Lower lobe of right lung (tissue), 2 donors: ENCODE measurements at regions not wholly inside any gene's neighbourhood (a gene's known extent, or its start where the extent isn't known, plus 50 kb on each side); places are given as distances from the start of the nearest gene placed in this dataset.
"Not testable (repeated sequence)": the region's sequence is repeated elsewhere in the genome, so short reads cannot be mapped to it uniquely, and the experiment has no call there.

Source experiments
- ATAC-seq, 2 donors: fragments of 200-7000 bp; cut with Tn5 transposase; one replicate each; pipeline ENCODE4 v1.9.1; 2020 to 2022; ENCODE audit warnings: mild to moderate bottlenecking in 2 of 2, moderate library complexity in 2 of 2
- DNase-seq: peaks from one replicate; pipeline ENCODE4 v3.0.0-alpha.2; 2020
- H3K27ac ChIP-seq: fragments of 200-600 bp; one replicate; pipeline ENCODE4 v1.8.0; 2022
- H3K27me3 ChIP-seq: fragments of 200-600 bp; one replicate; pipeline ENCODE4 v1.8.0; 2022; ENCODE audit warnings: low read depth
- H3K36me3 ChIP-seq: fragments of 200-600 bp; one replicate; pipeline ENCODE4 v1.8.0; 2022; ENCODE audit warnings: mild to moderate bottlenecking
- H3K4me1 ChIP-seq: fragments of 200-600 bp; one replicate; pipeline ENCODE4 v1.8.0; 2022
- H3K4me3 ChIP-seq: fragments of 200-600 bp; one replicate; pipeline ENCODE4 v1.8.0; 2022; ENCODE audit warnings: mild to moderate bottlenecking
- H3K9me3 ChIP-seq: fragments of 200-600 bp; one replicate; pipeline ENCODE4 v1.8.0; 2022
- CTCF ChIP-seq: fragments of 200-600 bp; IDR thresholded peaks from one replicate; pipeline ENCODE4 v1.8.0; 2022; ENCODE audit warnings: antibody characterized with exemption, mild to moderate bottlenecking
- intact Hi-C: fragments of 100-400 bp; cut with DNase I; formaldehyde crosslinking; loops from one replicate; pipeline ENCODE4 v1.11.0; 2022
- donor health status: DM: no; HTN: yes; CAD: no; lungs with severe emphysema.

DNA sequence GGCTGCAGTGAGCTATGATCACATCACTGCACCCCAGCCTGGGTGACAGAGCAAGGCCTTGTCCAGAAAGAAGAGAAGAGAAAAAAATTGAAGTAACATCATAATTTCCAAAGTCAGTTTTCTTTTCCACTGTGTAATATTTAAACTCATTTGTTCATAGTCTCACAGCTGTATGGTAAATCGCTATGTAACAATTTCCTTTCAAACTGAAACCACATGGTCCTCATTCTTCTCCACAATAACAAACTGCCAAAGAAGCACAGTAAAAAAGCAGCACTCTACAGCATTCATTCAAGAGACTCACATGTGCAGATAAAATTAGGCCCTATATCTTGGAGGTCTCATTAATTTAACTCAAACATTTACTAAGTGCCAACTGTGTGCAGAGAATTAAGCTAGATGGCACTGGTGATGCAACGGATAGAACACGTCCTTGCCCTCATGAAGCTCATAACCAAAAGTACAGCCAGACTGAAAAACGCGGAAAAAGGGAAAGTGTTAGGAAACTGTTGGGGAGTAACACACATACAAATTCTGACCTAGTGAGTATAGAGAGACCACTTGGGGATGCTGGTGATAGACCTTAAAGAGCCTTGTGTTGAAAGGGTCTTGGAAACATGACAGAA lies 174.0 kb upstream of the KCTD7 start:
- ATAC-seq, result no peak
- no peaks in the 10 kb centered on the region for H3K36me3 ChIP-seq
- DNase-seq, result no peak
- no peak for TF ChIP-seq CTCF
- H3K27me3 ChIP-seq, result no peaks in the 10 kb centered on the region
- no peaks in the 10 kb centered on the region for H3K4me1 ChIP-seq
- no peak overlapping the region for H3K27ac ChIP-seq
- H3K4me3 ChIP-seq, result no peak overlapping the region
- no peaks in the 10 kb centered on the region for H3K9me3 ChIP-seq
- intact Hi-C loops, result no loop called here

DNA sequence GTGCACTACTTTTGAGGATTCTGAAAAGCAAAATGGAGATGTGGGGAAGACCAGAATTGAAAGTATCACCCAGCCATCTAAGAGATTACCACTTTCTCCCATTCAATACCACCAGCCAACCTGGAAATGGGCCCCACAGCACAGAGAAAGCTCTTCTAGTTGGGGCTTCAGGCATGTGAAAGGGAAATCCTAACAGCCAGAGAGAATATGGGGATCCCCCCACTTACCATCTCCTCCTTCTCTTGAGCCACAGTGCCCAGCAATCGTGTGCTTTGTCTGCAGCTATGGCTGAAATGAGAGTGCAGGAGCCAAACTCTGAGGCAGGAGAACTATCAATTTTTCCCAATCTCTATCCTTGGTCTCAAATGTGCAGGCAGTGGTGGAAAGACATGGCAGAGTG lies 173.2 kb upstream of the KCTD7 start:
- H3K4me1 ChIP-seq, ATAC-seq, H3K27me3 ChIP-seq, H3K4me3 ChIP-seq, H3K27ac ChIP-seq, H3K9me3 ChIP-seq, H3K36me3 ChIP-seq, intact Hi-C loops, DNase-seq: not testable (repeated sequence)

- H3K27me3 ChIP-seq, H3K4me3 ChIP-seq, H3K36me3 ChIP-seq, H3K9me3 ChIP-seq, H3K27ac ChIP-seq, intact Hi-C loops, ATAC-seq, H3K4me1 ChIP-seq, DNase-seq: not testable (repeated sequence)
These were observed 172.2 kb upstream of the KCTD7 start for GRCh38 chr7:66456431-66456830.

DNA sequence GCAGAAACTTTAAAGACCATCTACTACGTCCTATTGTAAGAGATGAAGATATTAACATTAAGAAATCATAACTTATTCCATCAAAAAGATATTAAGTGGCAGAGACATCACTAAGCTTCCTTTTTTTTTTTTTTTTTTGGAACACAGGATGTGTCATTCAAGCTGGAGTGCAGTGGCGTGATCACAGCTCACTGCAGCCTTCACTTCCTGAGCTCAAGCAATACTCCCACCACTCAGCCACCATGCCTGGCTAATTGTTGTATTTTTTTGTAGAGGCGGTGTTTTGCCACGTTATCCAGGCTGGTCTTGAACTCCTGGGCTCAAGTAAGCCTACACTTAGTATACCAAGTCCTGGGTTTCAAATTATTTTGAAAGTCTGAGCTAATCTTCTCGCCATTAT lies 169.7 kb upstream of the KCTD7 start:
- DNase-seq, intact Hi-C loops, H3K36me3 ChIP-seq, ATAC-seq, H3K4me3 ChIP-seq, H3K27me3 ChIP-seq, H3K9me3 ChIP-seq, H3K4me1 ChIP-seq, H3K27ac ChIP-seq: not testable (repeated sequence)

- intact Hi-C loops, H3K27ac ChIP-seq, H3K4me1 ChIP-seq, ATAC-seq, H3K36me3 ChIP-seq, H3K27me3 ChIP-seq, H3K4me3 ChIP-seq, H3K9me3 ChIP-seq, DNase-seq: not testable (repeated sequence)
These were observed 168.8 kb upstream of the KCTD7 start for GRCh38 chr7:66459783-66460413.

DNA sequence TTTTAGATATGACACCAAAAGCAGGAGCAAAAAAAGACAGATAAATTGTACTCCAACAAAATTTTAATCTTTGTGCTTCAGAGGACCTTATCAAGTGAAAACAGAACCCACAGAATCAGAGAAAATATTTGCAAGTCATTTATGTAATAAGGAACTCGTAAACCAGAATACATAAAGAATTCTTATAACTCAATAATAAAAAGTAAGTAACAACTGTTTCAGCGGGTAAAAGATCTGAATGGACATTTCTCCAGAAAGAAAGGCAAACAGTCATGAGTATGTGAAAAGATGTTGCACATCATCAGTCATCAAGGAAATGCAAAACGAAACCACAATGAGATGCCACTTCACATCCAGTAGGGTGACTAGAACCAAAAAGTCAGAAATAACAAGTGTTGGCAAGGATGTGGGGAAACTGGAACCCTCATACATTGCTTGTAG lies 167.7 kb upstream of the KCTD7 start:
- ATAC-seq (no peak), DNase-seq (no peak)
- Histone ChIP-seq H3K9me3 (no peaks in the 10 kb centered on the region), H3K4me3 (no peak overlapping the region), H3K4me1 (no peaks in the 10 kb centered on the region), H3K36me3 (no peaks in the 10 kb centered on the region), H3K27me3 (no peaks in the 10 kb centered on the region), H3K27ac (no peak overlapping the region)
- TF ChIP-seq CTCF, result no peak
- intact Hi-C loops, result no loop called here

DNA sequence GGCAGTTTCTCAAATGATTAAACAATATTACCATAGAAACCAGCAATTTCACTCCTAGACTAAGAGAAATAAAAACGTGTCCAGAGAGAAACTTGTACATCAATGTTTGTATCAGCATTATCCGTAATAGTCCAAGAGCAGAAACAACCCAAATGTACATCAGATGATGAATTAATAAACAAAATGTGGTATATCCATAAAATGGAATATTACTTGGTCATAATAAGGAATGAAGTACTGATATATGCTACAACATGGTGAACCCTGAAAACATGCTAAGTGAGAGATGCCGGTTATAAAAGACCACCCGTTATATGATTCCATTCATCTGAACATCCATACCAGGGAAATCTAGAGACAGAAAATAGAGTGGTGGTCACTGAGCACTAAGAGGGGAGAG lies 167.3 kb upstream of the KCTD7 start:
- H3K4me3 ChIP-seq, H3K27me3 ChIP-seq, H3K27ac ChIP-seq, DNase-seq, H3K4me1 ChIP-seq, ATAC-seq, H3K36me3 ChIP-seq, intact Hi-C loops, H3K9me3 ChIP-seq: not testable (repeated sequence)

DNA sequence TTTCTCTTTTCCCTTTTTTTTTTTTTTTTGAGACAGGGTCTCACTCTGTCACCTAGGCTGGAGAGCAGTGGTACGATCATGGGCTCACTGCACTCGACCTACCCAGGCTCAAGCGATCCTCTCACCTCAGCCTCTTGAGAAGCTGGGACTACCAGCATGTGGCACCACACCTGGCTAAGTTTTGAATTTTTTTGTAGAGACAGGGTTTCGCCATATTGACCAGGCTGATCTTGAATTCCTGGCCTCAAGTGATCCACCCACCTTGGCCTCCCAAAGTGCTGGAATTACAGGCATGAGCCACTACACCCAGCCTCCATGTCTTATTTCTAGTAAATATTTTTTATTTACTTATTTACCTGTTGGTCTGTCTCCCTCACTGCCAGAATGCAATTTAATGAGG lies 165.8 kb upstream of the KCTD7 start:
- ATAC-seq, H3K9me3 ChIP-seq, H3K36me3 ChIP-seq, DNase-seq, H3K27ac ChIP-seq, intact Hi-C loops, H3K27me3 ChIP-seq, H3K4me1 ChIP-seq, H3K4me3 ChIP-seq: not testable (repeated sequence)
